K562 (cell line): ENCODE measurements at regions not wholly inside any gene's neighbourhood (a gene's known extent, or its start where the extent isn't known, plus 50 kb on each side); places are given as distances from the start of the nearest gene placed in this dataset.

ENCODE experiments used
- L3MBTL2 ChIP-seq: fragments of 450-650 bp; IDR thresholded peaks from 2 replicates; pipeline ENCODE4 v1.6.1; 2016; ENCODE audit warnings: mild to moderate bottlenecking, moderate library complexity
- NKRF ChIP-seq: fragments of 450-650 bp; IDR thresholded peaks from 2 replicates; pipeline ENCODE4 v1.6.1; 2016; ENCODE audit warnings: borderline replicate concordance
- PURB ChIP-seq: sonication (generic); formaldehyde crosslinking; IDR thresholded peaks from 2 replicates; pipeline ENCODE4 v1.9.0; 2021; ENCODE audit warnings: low read depth, mild to moderate bottlenecking, missing genetic modification reagents
- RNF219 ChIP-seq: fragments of 250-450 bp; sonication (Bioruptor Pico); IDR thresholded peaks from 2 replicates; pipeline ENCODE4 v1.5.0; 2022; ENCODE audit warnings: mild to moderate bottlenecking
- SP2 ChIP-seq: IDR thresholded peaks from 2 replicates; pipeline ENCODE4 v1.6.1; 2011; ENCODE audit warnings: mild to moderate bottlenecking, low read depth, low read length, moderate library complexity; ENCODE audit not compliant: poor library complexity, severe bottlenecking; ENCODE audit errors: extremely low read depth
- TBP ChIP-seq: optimal IDR thresholded peaks from 2 replicates; pipeline ENCODE3; 2011; ENCODE audit warnings: low read depth, low read length, improper control_type of control experiment
- THAP12 ChIP-seq: fragments of 250-450 bp; sonication (Bioruptor Pico); IDR thresholded peaks from 2 replicates; pipeline ENCODE4 v1.9.0; 2021; ENCODE audit warnings: mild to moderate bottlenecking, inconsistent platforms
- TOE1 ChIP-seq, 2 experiments: fragments of 450-650 bp in 1 of 2; sonication (generic) in 1 of 2; formaldehyde crosslinking in 1 of 2; IDR thresholded peaks; 2 replicates each; pipeline versions ENCODE4 v1.7.1 to v1.8.0; 2016 to 2022; ENCODE audit warnings: borderline replicate concordance in 2 of 2, mild to moderate bottlenecking in 2 of 2, antibody characterized with exemption in 1 of 2, inconsistent platforms in 1 of 2, low read depth in 1 of 2, missing genetic modification reagents in 1 of 2, moderate library complexity in 1 of 2
- YY1 ChIP-seq, 3 experiments: IDR thresholded peaks; 2 replicates each; pipeline ENCODE4 v1.6.1; 2011; ENCODE audit warnings: low read length in 2 of 3, mild to moderate bottlenecking in 2 of 3, moderate library complexity in 2 of 3, borderline replicate concordance in 1 of 3, control low read depth in 1 of 3, low read depth in 1 of 3; ENCODE audit not compliant: insufficient read depth in 3 of 3, insufficient replicate concordance in 2 of 3, control insufficient read depth in 1 of 3, insufficient read length in 1 of 3; ENCODE audit errors: extremely low read depth in 1 of 3
- ZNF124 ChIP-seq: sonication (generic); formaldehyde crosslinking; IDR thresholded peaks from 2 replicates; pipeline ENCODE4 v1.8.1; 2022; ENCODE audit warnings: missing genetic modification reagents

GRCh38 chr3:194255252-194256039 lies 95.7 kb downstream of the CPN2 start (continued):
- no peak for TF ChIP-seq ZNF124 (CRISPR knock-in tag)
- peak; percentile 75; the same call in 1 of the 2 replicates for TF ChIP-seq RNF219 (CRISPR knock-in tag)
- no peak for TF ChIP-seq NKRF
- TF ChIP-seq L3MBTL2: peak; percentile 95
- no peak for TF ChIP-seq PURB (CRISPR knock-in tag)
- peak; percentile 58 for TF ChIP-seq TBP
- peak; percentile 93 for TF ChIP-seq TOE1 (IDR thresholded peaks at IDR 0.05; ENCODE audit: borderline replicate concordance)
- TF ChIP-seq TOE1 (CRISPR knock-in tag; IDR thresholded peaks at IDR 0.05; ENCODE audit: borderline replicate concordance, low read depth): no peak
- TF ChIP-seq YY1 (IDR thresholded peaks at IDR 0.05; ENCODE audit: borderline replicate concordance in 1 of 3, control insufficient read depth in 1 of 3, extremely low read depth in 1 of 3, insufficient read depth in 3 of 3, insufficient read length in 1 of 3, insufficient replicate concordance in 2 of 3, low read depth in 1 of 3, low read length in 2 of 3): peak in 2 of 3 experiments; percentile 60 to 63
- TF ChIP-seq THAP12 (CRISPR knock-in tag): peak; percentile 50
- TF ChIP-seq SP2: no peak
